IPS DF 19.7 (cell line): ENCODE measurements at regions not wholly inside any gene's neighbourhood (a gene's known extent, or its start where the extent isn't known, plus 50 kb on each side); places are given as distances from the start of the nearest gene placed in this dataset.
"Not testable (repeated sequence)": the region's sequence is repeated elsewhere in the genome, so short reads cannot be mapped to it uniquely, and the experiment has no call there.

Source experiments
- DNase-seq: peaks from one replicate; pipeline ENCODE4 v3.0.0-alpha.2; 2013; ENCODE audit warnings: low read depth, low spot score

- no peak for DNase-seq
Observed at GRCh38 chr1:103353391-103353790, 172.1 kb upstream of the RNPC3 start.

- no peak for DNase-seq
Observed at GRCh38 chr1:103348136-103348535, 177.4 kb upstream of the RNPC3 start.

DNA sequence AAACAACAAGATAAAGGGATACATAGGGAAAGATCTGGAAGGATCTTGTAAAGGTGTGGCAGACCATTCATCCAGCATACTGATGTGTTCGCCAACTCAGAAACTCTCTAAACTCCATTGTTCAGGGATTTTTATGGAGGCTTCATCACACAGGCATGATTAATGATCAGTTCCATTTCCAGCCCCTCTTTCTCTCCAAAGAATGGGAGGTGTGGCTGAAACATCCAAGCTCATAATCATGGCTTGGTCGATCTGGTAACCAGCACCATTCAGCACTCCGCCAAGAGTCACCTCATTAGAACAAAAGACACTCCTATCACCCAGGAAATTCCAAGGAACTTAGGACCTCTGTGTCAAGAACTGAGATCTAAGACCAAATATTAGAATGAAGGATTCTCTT, 180.6 kb upstream of the RNPC3 start:
- no peak for DNase-seq

DNA sequence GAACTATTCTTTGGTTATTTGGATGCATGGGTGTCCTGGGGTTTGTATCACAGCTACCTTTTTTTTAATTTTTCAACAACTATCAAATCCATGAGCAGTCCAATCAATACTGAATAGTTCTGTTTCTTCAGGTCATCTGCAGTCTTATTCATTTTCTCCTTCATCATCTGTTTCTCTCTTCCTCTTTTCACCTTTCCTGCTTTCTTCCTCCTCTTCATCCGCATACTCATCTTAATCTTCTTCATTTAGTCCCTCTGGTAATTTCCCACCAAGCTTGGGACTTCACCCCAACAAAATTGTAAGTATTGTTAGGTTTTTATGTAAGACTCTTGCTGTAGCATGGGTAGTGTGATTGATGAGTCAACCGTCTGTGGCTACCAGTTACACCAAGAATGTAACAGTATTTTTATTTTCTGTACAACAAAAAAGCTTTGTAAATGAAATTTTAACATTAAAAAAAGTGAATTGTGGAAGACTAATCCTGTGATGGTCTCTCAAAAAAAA, 184.1 kb upstream of the RNPC3 start:
- DNase-seq = no peak

- no peak for DNase-seq
Observed at GRCh38 chr1:103337779-103338178, 187.7 kb upstream of the RNPC3 start.

GRCh38 chr1:103336408-103336807, 189.1 kb upstream of the RNPC3 start:
- DNase-seq = no peak

DNA sequence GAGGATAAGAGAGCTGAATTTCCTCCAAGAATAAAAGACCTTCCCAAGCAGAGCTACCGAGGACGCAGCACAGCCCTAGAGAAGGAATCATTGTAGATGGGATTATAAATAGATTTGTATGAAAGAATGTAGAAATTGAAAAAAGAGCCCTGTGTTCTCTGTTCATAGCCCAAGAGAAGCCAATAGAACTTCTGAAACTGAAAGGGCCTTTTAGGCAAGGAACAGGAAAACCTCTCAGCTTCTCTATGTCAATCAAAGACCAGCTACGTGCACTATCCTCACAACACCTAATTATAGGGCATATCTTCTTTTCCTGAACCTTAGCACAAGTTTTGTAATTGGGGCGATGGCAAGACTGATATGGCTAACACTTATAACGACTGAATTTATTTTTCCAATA, 192.4 kb upstream of the RNPC3 start:
- DNase-seq = no peak

- DNase-seq = no peak
Observed at GRCh38 chr1:103327054-103327719, 198.3 kb upstream of the RNPC3 start.

- DNase-seq = no peak
Observed at GRCh38 chr1:103326595-103326994, 198.9 kb upstream of the RNPC3 start.

DNA sequence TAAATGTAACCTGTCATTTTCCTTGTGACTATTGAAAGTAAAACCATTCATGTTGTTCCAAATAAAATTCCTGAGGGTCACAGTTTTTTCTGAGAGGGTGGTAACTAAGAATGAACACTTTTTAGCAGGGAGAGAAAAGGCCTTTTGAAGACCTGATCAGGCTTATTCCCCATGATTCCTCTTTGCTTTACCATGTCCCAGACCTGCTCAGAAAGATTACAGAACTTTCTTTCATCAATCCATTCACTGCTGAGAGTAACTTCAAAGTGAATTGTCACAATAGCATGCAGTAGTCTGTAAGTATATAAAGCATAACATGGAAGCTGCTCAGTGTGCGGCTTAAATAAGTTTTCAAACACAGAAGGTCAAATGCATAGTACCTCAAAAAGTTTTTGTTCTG, 201.5 kb upstream of the COL11A1 start:
- no peak for DNase-seq

- no peak for DNase-seq
Observed at GRCh38 chr1:103307751-103308150, 199.4 kb upstream of the COL11A1 start.

DNA sequence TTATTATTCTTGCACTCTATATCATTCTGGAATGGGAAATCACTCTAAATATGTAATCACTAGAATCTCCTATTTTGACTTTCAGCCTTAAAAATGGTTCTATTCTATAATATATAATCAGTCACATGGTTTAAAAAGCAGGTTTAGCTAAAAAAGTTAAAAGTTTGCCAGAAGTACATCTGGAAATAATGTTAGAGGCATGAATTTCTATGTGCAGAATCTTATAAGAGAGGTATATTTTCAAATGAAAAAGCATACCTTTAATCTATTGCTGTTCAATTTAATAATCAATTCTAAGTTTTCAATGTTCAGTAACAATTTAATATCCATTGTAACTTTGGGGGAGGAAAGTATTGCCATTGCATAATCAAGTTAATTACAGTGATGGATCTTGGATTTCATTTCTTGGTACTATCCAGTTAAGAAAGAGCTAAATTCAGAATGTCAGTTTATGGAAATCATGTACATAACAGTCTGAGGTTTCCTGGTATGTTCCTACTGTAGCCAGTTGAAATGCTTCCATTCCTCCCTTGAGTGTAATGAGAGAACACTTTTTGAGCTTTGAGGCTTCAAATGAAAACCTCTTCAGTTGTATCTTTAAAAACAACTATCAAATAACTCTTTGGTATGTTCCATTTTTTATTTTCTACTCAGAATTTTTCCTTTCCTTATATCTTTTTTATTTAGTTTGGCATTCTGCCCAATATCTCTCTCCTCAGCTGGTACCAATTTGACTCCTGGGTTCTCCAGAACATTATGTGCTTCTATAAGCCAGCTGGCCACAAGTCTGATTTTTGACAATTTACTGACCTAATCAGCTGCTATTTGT, 175.7 kb upstream of the COL11A1 start:
- DNase-seq = no peak

GRCh38 chr1:103283371-103283770, 175.0 kb upstream of the COL11A1 start:
- DNase-seq = no peak

DNA sequence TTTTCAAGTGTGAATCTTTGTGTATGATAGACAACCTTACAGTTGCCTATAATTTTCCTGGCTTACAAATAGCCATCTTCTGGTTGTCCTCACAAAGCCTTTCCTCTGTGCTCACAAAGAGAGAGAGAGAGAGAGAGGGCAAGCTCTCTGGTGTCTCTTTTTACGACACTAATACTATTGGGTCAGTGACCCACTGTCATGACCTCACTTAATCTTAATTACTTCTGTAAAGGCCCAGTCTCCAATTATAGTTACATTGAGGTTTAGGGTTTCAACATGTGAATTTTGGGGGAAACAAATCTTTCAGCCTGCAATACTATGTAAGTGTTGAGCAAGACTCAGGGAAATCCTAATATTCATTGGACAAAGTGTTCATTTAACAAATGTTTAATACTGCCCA, 167.4 kb upstream of the COL11A1 start:
- DNase-seq = no peak

GRCh38 chr1:103274886-103275285, 166.6 kb upstream of the COL11A1 start:
- DNase-seq = no peak

GRCh38 chr1:103273106-103273505, 164.8 kb upstream of the COL11A1 start:
- DNase-seq = no peak

DNA sequence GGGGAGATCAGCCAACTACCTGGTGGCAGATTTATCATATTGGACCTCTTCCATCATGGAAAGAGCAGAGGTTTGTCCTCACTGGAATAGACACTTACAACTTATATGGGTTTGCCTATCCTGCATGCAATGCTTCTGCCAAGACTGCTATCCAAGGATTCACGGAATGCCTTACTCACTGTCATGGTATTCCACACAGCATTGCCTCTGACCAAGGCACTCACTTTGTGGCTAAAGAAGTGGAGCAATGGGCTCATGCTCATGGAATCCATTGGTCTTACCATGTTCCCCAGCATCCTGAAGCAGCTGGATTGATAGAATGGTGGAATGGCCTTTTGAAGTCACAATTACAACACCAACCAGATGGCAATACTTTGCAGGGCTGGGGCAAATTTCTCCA, 163.1 kb upstream of the COL11A1 start:
- not testable (repeated sequence) for DNase-seq

GRCh38 chr1:103267893-103268292, 159.6 kb upstream of the COL11A1 start:
- DNase-seq = no peak

- DNase-seq = no peak
Observed at GRCh38 chr1:103267266-103267665, 158.9 kb upstream of the COL11A1 start.

GRCh38 chr1:103266036-103266435, 157.7 kb upstream of the COL11A1 start:
- DNase-seq = no peak

DNA sequence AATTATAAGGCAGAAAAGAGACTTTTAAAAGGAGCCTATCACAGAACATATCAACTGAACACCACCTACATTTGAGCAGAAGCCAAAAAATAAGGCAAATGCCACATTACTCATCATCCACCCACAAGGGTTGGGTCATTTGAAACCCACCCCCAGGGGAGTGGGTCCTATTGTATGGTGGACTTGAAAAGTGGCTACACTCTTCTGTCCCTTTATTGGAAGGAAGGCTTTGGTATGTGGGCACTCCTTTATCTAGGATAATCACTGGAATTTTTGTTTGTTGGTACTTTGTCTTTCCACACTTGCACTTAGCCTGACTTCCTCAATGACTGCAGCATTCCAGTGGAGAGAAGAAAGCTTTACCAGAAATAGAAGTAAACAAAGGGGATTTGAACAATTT, 157.2 kb upstream of the COL11A1 start:
- no peak for DNase-seq

DNA sequence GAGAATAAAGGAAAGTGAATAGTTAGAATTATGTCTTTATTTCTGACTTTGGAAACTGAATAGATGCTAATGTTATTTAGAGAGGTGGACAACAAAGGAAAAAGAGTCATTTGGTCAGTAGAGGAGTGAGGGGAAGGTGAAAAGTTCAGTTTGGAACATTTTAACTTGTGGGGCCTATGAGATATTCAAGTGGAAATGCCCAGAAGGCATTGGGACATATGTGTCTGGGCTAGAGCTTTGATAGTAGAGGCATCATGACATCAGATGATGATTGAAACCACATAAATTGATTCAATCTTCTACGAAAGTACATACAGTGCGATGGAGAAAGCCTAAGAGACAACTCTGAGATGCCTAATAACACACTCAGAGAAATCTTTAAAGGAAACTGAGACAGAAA, 151.7 kb upstream of the COL11A1 start:
- DNase-seq = no peak

- no peak for DNase-seq
Observed at GRCh38 chr1:103256490-103256889, 148.2 kb upstream of the COL11A1 start.
